ENCODE measurements at regions not wholly inside any gene's neighbourhood (a gene's known extent, or its start where the extent isn't known, plus 50 kb on each side); places are given as distances from the start of the nearest gene placed in this dataset.
"Not testable (repeated sequence)": the region's sequence is repeated elsewhere in the genome, so short reads cannot be mapped to it uniquely, and the experiment has no call there.

DNA sequence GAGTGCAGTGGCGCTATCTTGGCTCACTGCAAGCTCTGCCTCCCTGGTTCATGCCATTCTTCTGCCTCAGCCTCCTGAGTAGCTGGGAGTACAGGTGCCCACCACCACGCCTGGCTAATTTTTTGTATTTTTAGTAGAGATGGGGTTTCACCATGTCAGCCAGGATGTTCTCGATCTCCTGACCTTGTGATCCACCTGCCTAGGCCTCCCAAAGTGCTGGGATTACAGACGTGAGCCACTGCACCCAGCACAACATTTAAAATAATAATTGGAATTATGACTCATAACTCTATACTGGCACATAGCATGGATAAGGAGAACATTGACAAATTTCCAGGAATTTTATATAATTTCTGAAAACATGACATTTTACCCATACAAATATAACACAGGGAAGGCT lies 54.2 kb downstream of the DBET start:
- intact Hi-C loops (cut with micrococcal nuclease); ATAC-seq; DNase-seq: not testable (repeated sequence)

DNA sequence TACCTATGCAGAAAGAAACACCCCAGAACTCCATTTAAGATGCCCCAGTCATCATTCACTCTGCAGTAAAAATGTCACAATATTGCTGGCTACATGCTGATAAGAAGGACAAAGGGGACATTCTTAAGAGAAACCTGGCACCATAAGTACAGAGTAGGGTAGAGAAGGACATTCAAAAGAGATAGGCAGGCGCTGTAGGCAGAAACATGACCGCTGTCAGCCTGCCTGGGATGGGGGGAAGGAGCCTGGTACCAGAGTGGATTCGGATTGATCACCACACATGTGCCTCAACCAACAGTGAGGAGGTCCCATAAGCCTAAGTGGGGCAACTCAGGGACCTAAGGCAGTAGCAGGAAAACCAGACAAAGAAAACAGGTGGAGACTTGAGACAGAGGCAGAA lies 54.1 kb upstream of the DUX4 start:
- intact Hi-C loops (cut with micrococcal nuclease); DNase-seq: not testable (repeated sequence)
- peak; percentile 43 for ATAC-seq

DNA sequence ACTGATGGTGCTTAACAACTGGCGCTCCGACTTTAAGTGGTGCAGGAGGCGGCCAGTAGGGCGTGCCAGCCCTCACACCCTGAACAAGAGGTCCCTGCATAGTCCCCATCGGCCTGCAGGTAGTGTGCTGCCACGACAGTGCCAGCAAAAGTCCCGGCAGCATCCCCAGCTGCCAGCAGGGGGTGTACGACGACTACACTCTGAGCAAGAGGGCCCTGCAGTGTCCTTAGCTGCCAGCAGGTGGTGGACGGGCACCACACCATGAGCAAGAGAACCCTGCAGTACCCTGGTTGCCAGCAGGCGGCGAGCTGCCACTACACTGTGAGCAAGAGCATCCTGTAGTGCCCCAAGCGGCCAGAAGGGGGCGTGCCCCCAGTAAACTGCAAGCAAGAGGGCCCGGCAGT lies 53.5 kb upstream of the DUX4 start:
- DNase-seq; intact Hi-C loops (cut with micrococcal nuclease); ATAC-seq: not testable (repeated sequence)

DNA sequence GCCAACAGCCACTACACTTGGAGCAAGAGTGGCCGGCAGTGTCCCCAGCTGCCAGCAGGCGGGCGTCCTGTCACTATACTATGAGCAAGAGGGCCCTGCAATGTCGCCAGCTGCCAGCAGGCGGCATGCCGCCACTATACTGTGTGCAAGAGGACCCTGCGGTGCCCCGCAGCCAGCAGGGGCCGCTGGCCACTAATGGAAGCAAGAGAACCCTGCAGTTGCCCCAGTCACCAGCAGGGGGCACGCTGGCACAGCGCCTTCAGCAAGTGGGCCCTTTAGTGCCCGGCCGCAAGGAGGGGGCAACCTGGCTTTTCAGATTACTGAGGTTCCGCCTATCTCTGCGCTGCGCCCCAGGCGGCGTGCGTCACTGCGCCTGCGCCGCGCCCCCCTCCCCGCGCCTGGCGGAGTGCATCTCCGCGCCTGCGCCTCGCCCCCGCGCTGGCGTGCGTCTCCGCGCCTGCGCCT lies 53.0 kb upstream of the DUX4 start:
- ATAC-seq; DNase-seq; intact Hi-C loops (cut with micrococcal nuclease): not testable (repeated sequence)

GRCh38 chr4:190121076-190121671 lies 52.4 kb upstream of the DUX4 start:
- intact Hi-C loops (cut with micrococcal nuclease); DNase-seq; ATAC-seq: not testable (repeated sequence)

DNA sequence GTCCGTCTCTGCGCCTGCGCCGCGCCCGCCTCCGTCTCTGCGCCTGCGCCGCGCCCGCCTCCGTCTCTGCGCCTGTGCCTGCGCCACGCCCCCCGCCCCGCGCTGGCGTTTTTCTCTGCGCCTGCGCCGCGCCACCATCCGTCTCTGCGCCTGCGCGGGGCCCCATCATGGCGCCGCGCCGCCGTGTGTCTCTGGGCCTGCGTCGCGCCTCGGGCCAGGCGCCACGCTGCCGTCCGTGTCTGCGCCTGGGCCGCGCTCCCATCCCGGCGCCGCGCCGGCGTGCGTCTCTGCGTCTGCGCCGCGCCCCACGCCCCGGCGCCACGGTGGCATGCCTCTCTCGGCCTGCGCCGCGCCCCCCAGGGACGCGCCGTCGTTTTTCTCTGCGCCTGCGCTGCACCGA lies 51.8 kb upstream of the DUX4 start:
- ATAC-seq (peak; percentile 18), DNase-seq (no peak)
- intact Hi-C loops (cut with micrococcal nuclease): no loop called here

GRCh38 chr4:190122161-190123142 lies 51.1 kb upstream of the DUX4 start:
- ATAC-seq: peak; percentile 50
- DNase-seq; intact Hi-C loops (cut with micrococcal nuclease): not testable (repeated sequence)
